ENCODE measurements at regions not wholly inside any gene's neighbourhood (a gene's known extent, or its start where the extent isn't known, plus 50 kb on each side); places are given as distances from the start of the nearest gene placed in this dataset.

DNA sequence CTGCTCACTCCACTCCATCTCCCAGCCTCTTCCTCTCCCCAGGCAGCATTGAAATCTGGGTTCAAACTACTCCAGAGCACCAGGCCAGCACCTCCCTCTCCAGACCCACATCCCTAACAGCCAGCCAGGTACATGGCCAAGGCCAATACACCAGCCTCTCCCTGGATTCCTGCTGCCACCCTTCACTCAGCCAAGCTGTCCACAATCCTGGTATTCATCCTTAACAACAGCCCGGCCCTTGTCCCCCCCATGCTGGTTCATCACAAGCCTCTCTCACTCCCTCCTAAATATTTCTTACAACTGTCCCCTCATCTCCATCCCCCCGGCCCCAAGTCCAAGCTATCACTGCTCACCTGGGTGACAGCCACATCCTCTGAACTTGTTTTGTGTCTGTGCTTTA lies 129.9 kb upstream of the HAAO start:
- Histone ChIP-seq H3K9ac (ENCODE audit: insufficient read depth, low read length) (no peak overlapping the region), H3K4me2 (ENCODE audit: extremely low read depth, insufficient read depth, low read length) (no peak overlapping the region), H3K4me3 (replicated peaks in 1 of 4; ENCODE audit: control extremely low read depth in 1 of 4, insufficient read depth in 1 of 4, low read depth in 3 of 4, low read length in 4 of 4) (no peak overlapping the region), H4K20me1 (ENCODE audit: control insufficient read depth, extremely low read depth, insufficient read depth, low read length) (no peaks in the 10 kb centered on the region), H3K27me3 (ENCODE audit: control insufficient read depth, insufficient read depth, low read length) (no peaks in the 10 kb centered on the region), H3K4me1 (ENCODE audit: control insufficient read depth, extremely low read depth, insufficient read depth, low read length) (peaks cover 44% of the 10 kb centered on the region), H3K36me3 (ENCODE audit: control insufficient read depth, insufficient read depth, low read length) (no peaks in the 10 kb centered on the region), H2AFZ (ENCODE audit: low read length) (no peak overlapping the region), H3K9me3 (ENCODE audit: control insufficient read depth, insufficient read depth, low read depth, low read length) (no peaks in the 10 kb centered on the region), H3K27ac (ENCODE audit: insufficient read depth, low read length) (no peak overlapping the region), H3K79me2 (ENCODE audit: control insufficient read depth, insufficient read depth, low read length) (no peaks in the 10 kb centered on the region)
- TF ChIP-seq EZH2 (IDR thresholded peaks at IDR 0.05; ENCODE audit: low read length, missing control alignments), result no peak
- TF ChIP-seq CTCF (conservative IDR thresholded peaks at IDR 0.05 in 1 of 2, IDR thresholded peaks at IDR 0.05 in 1 of 2; ENCODE audit: low read depth in 1 of 2, low read length in 2 of 2), result no peak
- DNase-seq (ENCODE audit: low read depth in 2 of 2), result no peak

- Histone ChIP-seq H3K27me3 (ENCODE audit: control insufficient read depth, insufficient read depth, low read length) (no peaks in the 10 kb centered on the region), H3K9ac (ENCODE audit: insufficient read depth, low read length) (no peak overlapping the region), H4K20me1 (ENCODE audit: control insufficient read depth, extremely low read depth, insufficient read depth, low read length) (no peaks in the 10 kb centered on the region), H2AFZ (ENCODE audit: low read length) (no peak overlapping the region), H3K79me2 (ENCODE audit: control insufficient read depth, insufficient read depth, low read length) (no peaks in the 10 kb centered on the region), H3K9me3 (ENCODE audit: control insufficient read depth, insufficient read depth, low read depth, low read length) (no peaks in the 10 kb centered on the region), H3K4me1 (ENCODE audit: control insufficient read depth, extremely low read depth, insufficient read depth, low read length) (peaks cover 46% of the 10 kb centered on the region), H3K4me3 (replicated peaks in 1 of 4; ENCODE audit: control extremely low read depth in 1 of 4, insufficient read depth in 1 of 4, low read depth in 3 of 4, low read length in 4 of 4) (no peak overlapping the region), H3K4me2 (ENCODE audit: extremely low read depth, insufficient read depth, low read length) (no peak overlapping the region), H3K27ac (ENCODE audit: insufficient read depth, low read length) (no peak overlapping the region), H3K36me3 (ENCODE audit: control insufficient read depth, insufficient read depth, low read length) (no peaks in the 10 kb centered on the region)
- TF ChIP-seq EZH2 (IDR thresholded peaks at IDR 0.05; ENCODE audit: low read length, missing control alignments) (no peak), CTCF (conservative IDR thresholded peaks at IDR 0.05 in 1 of 2, IDR thresholded peaks at IDR 0.05 in 1 of 2; ENCODE audit: low read depth in 1 of 2, low read length in 2 of 2) (no peak)
- no peak for DNase-seq (ENCODE audit: low read depth in 2 of 2)
These were observed 129.3 kb upstream of the HAAO start for GRCh38 chr2:42921721-42922120.

GRCh38 chr2:42921147-42921520 lies 128.8 kb upstream of the HAAO start:
- Histone ChIP-seq H3K4me2 (ENCODE audit: extremely low read depth, insufficient read depth, low read length) (no peak overlapping the region), H3K79me2 (ENCODE audit: control insufficient read depth, insufficient read depth, low read length) (no peaks in the 10 kb centered on the region), H3K9ac (ENCODE audit: insufficient read depth, low read length) (no peak overlapping the region), H4K20me1 (ENCODE audit: control insufficient read depth, extremely low read depth, insufficient read depth, low read length) (no peaks in the 10 kb centered on the region), H3K4me3 (replicated peaks in 1 of 4; ENCODE audit: control extremely low read depth in 1 of 4, insufficient read depth in 1 of 4, low read depth in 3 of 4, low read length in 4 of 4) (no peak overlapping the region), H3K27ac (ENCODE audit: insufficient read depth, low read length) (no peak overlapping the region), H3K36me3 (ENCODE audit: control insufficient read depth, insufficient read depth, low read length) (no peaks in the 10 kb centered on the region), H2AFZ (ENCODE audit: low read length) (no peak overlapping the region), H3K9me3 (ENCODE audit: control insufficient read depth, insufficient read depth, low read depth, low read length) (no peaks in the 10 kb centered on the region), H3K27me3 (ENCODE audit: control insufficient read depth, insufficient read depth, low read length) (no peaks in the 10 kb centered on the region), H3K4me1 (ENCODE audit: control insufficient read depth, extremely low read depth, insufficient read depth, low read length) (peaks cover 43% of the 10 kb centered on the region)
- no peak for TF ChIP-seq CTCF (conservative IDR thresholded peaks at IDR 0.05 in 1 of 2, IDR thresholded peaks at IDR 0.05 in 1 of 2; ENCODE audit: low read depth in 1 of 2, low read length in 2 of 2)
- TF ChIP-seq EZH2 (IDR thresholded peaks at IDR 0.05; ENCODE audit: low read length, missing control alignments), result no peak
- DNase-seq (ENCODE audit: low read depth in 2 of 2), result no peak

All from fibroblast of lung (primary cell).